DMS 273 treated with DMSO at 0.1 percent for 48 hours (cell line): ENCODE measurements at regions not wholly inside any gene's neighbourhood (a gene's known extent, or its start where the extent isn't known, plus 50 kb on each side); places are given as distances from the start of the nearest gene placed in this dataset.

Source experiments
- DNase-seq: peaks from one replicate; lab custom pipeline; 2025; lab: John Stamatoyannopoulos, UW

DNA sequence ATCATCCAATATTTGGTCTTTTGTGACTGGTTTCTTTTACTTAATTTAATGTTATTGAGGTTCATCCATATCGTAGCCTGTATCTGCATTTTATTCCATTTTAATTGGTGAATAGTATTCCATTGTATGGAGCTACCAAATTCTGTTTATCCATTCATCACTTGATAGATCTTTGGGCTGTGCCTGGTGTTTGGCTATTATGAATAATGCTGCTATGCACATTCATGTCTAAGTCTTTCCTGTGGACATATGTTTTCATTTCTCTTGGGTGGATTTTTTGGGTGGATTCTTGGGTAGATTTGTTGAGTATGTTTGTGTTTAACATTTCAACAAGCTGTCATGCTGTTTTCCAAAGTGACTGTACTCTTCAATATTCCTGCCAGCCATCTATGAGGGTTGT is 52.5 kb upstream of the NEDD4L start:
- DNase-seq: no peak

DNA sequence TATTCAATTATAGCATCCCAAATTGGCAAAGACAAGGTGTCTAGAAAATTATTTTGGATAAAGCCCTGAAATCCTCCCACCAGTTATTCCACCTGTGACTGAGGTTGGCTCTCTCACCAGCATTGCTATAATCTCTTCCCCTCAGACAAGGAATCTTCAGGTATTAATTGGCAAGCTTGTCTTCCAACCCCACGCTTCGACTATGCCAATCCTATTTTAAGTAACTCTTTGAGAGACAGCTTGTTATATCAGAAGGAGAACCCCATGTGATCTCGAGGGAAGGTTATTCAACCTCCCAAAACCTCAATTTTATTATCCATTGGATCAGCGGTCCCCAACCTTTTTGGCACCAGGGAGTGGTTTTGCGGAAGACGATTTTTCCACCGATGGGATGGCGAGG is 54.5 kb upstream of the NEDD4L start:
- no peak for DNase-seq

DNA sequence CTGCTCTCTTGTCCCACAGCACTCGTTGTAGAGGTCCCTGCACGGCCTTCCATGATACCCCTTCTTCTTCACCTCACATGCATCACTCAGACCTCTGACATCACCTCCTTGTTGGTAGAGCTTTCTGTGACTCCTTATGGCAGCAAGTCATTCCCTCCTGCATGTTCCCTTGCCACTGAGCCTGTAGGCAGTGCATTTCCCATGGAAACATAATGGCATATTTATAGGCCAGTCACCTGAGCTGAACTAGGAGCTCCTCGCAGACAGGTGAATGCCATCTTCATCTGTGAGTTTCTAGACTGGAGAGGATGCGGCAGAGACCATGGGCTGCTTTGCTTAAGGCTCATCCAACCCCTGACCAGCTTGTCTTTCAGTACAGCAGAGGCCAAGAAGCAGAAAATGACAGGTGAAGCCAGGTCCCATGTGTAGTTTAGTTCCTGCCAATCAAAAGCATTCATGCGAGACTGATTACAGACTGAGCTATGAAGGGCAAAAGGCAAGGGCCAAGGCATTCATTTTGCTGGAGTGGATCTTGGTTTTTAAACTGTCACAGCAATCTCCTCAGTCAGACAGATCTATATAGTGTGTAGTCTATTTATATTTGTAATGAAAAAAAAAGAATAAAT is 59.4 kb upstream of the NEDD4L start:
- DNase-seq: no peak

DNA sequence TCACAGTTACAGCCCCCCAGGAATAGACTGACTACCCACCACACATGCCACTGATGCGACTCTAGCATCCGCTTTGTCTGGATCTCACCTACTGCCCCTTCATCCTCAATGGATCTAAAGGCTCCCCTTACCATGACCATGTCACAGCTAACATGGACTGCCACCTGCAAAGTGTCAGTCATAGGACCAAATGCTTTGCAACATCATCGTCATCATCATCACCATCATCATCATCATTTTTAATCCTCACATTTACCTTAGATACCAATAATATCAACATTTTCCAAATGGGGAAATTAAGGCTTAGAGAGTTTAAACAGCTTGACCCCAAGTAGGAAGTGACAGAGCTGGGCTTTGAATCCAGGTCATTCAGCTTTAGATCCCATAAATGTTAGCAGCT is 60.1 kb upstream of the NEDD4L start:
- no peak for DNase-seq

DNA sequence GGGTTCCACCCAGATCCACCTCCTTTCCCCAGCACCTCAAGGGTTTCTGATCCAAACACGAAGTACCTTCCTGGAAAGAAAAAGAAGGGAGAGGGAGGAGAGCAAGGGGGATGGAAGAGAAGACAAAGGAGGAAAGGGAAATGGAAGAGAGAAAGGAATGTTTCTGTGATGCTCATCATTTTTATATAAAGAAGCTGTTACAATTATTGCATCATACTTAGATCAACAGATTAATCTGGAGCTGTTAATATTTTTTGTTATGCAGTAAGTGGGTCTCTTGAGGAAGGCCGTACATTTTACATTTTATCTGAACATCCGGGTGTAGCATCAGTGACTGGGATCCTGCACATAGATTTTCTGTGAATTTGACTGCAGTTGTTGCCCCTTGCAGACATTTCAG is 60.6 kb upstream of the NEDD4L start:
- DNase-seq: no peak

DNA sequence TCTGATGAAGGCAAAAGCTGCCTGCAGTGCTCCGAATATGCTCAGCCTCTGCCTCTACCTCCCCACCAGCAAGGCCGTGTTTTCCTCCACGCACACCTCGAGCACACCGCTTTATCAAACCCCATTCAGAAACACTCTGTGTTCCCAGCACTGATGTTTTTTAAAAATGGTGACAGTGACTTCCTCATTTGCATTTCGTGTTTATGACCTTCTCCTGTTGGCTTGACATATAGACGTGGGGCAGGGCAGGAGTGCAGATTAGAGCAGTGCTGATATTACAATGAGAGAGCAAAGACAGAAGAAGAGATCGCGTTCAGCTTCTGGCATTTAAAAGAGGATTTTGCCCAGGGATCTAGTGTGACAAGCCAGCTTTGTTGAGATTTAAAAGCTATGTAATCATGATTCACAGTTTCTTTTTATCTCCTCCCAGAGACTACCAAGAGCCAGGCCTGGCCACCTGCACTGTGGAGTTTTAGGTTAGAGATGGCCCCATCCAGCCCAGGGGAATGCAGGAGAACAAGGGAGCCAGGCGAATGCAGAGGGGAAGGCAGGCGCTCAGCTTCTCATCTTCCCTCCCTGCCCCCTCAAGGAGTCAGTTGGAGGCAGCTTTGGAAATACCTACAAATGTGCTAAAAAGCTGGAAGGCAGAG is 61.5 kb upstream of the NEDD4L start:
- DNase-seq: no peak

DNA sequence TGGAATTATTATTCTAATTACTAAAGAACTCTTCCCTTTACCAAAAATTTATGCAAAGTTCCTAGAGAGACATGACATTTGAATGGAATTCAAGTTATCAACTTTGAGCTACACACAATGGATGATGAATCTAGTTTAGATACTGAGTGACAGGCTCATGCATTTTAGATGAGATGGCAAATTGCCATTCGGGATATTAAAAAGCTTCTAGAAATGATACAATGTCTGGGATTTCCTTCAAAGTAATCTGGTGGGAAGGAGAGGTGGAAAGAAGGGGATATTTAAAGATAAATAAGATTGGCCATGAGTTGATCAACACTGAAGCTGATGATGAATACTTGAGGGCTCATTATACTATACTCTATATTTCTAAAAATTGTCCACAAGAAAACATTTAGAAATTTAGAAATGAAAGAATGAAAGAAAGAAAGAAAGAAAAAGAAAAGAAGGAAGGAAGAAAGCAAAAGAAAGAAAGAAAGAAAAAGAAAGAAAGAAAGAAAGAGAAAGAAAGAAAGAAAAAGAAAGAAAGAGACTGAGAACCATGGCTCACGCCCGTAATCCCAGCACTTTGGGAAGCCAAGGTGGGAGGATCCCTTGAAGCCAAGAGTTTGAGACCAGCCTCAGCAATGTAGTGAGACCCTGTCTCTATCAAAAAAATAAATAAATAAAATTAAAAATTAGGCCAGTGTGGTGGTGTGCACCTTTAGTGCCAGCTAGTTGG is 62.6 kb upstream of the NEDD4L start:
- no peak for DNase-seq

DNA sequence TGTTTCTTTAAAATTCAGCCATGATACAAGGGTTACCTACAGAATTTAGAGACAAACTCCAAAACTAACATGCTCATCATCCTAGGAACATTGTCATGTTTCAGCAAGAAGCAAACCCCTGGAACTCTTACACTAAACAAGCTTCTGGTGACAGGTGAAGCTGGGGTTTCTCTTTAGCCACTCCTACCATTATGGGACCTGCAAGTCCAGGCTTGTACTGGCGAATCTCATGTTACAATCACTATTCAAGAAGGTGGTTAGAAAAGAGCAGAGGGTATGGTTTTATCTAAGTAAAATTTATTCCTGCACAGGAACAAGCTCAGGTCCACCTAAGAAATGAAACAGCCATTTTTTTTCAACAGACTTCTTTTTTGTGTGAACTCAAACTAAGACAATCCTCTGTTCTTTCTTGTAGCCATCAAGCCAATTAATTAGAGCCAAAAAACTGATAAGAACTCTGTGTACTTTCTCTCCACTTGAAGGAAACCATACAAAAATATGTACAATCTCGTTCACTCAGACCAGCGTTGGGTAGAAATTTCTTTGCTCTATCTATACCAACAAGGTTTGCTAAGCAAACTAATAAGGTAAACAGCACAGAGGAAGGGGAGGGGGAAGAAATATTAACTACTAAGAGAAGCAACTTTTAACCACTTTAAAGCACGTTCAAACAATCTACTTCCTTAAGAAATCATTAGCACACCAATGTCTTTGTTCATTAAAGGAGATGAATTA is 63.3 kb upstream of the NEDD4L start:
- DNase-seq: no peak

DNA sequence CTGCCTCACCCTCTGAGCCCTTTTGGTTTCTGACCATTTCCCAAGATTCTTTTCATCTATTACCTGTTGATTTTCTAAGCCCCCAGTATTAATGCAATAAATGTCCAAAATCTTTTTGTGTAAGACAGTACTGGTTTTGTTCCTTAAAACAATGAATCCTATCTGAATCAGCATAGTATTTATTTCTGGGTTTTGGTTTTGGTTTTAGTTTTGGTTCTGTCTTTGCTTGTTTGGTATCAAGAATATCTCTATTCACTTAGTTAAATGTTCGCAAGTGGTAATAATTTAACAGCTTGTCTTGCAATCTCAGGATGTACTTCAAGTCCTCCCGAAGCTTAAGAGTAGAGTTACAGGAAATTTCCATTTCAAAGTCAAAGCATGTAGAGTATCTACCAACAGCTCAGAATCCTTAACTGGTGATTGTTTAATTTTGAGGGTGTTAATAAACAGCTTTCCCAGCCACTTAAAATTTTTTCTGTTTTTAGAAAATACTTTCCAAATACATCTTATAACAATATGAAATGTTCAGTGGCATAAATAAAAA is 67.7 kb upstream of the NEDD4L start:
- DNase-seq: no peak

DNA sequence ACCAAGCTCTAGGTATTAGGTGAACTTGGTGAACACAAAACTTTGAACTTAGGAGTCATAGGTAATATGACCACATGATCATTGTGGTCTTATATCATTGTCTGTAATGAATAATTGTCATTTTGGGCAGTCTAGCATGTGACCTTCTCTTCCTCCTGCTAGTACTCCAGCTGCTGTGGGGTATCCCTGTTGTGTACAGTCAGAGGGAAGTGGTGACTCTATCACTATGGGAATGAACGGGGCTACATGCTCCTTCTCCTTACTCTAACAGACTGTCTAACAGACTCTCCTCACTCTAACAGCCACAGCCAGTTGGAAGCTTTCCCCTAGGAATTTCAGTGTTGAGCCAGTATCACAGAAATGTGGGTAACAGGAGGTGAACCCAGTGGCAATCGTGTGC is 68.2 kb upstream of the NEDD4L start:
- DNase-seq: no peak

DNA sequence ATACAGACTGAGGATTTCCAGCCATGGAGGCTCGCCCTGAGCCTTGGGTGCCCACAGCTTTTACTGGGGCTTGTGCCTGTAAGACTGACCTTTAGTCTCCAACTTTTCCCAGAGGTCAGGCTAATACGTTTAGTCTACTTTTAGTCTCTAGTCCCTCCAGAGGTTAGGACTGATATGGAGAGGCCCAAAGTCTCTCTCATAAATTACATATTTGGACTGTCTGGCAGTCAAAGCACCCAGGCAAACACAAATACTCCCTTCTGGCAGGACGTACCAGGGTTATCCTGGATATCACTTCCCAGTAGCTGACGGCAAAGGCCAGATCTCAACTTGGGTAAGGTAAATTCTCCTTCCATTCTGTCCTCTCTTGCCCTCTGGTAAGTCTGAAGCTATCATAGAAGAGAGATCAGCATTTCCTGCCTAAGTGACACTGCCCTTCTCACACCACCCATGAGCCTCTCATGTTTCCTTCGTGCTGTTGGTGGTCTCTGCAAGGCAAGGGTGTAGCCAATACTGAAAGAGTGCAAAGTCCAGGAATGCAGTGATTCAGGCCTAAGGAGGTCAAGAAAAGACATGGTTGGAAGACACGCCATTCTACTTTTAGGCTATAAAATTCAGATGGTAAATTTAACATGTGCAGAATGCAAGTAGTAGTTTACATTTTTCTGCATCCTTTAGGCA is 69.3 kb upstream of the NEDD4L start:
- DNase-seq: no peak

DNA sequence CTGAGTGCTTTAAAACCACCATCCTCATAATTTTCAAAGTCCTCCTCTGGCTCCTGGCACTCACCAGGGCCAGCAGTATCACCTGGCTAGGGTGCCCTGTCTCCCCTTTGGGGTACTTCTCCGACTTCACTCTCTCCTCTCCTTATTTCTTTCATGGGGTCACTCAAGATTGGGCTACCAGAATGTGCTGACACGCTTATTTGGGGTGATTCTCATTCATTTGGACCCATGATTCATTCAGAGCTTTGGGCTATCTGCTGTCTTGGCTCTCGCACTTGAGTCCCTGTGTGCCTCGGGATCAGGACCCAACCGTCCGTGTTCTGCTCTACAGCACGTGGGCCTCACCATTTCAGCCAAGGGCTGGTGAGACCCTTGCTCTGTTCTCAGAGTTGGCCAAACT is 70.1 kb upstream of the NEDD4L start:
- DNase-seq: no peak

DNA sequence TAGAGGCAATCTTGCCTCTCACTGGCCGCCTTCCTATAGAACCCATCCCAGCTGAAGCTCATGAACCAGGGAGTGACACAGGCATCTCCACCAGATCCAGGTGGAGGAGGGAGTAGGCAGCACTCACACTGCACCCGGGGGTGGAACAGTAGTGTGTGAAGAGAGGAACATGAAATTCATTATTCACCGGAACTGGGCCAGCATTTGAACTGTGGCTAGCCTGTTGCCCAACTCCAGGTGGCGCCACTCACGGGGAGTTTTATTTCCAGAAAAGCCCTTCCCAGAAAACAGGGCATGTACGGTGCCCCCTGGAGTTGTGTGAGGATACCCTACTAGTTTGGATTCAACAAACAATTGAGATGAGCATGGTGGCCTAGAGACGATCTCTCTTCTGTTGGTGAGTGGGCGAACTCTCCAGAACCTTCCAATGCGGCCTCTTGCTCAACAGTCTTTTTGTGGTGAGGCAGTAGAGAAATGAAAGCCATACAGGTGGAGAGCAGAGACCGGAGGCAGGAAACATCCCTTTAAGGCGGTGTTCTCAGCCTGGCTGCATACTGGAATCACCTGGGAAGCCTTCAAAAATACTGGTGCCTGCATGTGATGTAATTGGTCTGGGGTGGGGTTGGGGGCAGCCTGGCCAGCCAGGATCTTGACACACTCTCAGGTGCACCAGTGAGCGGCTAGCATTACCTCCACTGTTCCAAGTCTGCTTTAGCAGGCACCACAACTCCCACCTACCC is 73.5 kb upstream of the NEDD4L start:
- no peak for DNase-seq

DNA sequence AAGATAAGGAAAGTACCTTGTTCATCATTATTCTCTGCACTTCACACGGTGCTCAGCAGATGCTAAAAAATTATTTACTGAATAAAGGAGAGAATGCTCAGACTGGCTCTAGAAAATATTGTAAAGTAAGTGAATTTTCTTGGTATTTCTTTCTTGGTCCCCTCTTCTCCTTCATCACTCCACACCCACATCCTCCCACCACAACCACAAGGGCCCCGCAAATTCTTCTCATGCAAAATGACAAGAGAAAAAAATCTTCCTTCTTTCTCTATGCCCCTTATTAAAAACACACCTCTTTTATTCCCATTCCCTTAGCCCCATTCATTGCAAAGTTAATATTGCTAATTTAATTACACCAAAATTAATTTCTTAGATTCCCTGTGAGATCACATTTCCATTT is 74.2 kb upstream of the NEDD4L start:
- DNase-seq: no peak

DNA sequence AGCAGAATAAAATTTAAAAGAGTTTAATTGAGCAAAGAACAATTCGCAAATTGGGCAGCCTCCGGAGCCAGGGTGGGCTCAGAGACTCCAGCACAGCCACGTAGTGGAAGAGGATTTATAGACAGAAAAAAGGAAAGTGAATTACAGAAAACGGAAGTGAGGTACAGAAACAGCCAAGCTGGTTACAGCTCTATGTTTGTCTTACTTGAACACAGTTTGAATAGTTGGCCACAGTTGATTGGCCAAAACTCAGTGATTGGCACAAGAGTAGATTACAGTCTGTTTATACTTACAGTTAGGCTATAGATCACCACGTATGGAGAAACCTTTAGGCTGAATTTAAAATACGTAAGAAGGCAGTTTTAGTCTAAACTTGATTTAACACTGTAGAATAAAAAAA is 78.8 kb upstream of the NEDD4L start:
- no peak for DNase-seq

DNA sequence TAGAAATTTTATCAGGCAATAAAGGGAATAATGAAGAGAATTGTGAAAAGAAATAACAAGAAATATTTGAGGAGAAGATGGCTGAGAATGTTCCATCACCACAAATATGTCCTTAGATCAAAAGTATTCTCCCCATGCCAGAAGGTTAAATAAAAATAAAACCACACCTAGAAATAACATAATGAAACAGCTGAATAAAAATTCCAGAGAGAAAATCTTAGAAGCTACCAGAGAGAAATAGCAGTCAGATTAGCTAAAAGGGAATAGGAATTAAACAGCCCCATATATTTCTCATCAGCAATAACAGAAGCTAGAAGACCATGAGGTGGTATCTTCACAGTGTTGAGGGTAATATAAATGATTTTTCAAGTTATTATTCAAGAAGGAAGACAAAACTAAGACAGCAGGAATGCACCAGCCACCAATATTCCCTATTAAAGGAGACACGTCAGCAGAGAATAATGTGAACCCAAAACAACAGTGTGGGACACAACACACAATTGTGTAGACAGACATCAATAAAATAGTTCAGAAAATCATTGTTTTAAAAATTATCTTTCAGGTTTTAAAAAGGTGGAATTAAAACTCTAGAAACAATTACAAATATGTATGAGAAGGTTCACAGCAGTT is 82.0 kb upstream of the NEDD4L start:
- no peak for DNase-seq

DNA sequence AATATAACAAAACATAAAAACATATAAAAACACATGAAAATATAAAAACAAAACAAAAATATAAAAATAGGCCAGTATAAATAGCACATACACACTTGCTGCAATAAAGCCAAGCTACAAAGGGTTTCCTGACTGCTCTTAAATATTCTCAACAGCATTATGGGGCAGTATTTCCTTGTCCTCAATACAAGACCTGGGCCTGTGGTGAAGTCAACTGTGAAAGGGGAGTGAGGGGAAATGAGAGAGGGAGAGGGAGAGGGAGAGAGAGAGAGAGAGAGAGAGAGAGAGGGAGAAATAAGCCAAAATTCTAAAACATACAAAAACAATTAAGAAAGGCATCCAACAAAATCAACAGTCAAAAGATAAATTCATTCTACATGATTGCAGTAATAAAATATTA is 82.6 kb upstream of the NEDD4L start:
- DNase-seq: no peak

DNA sequence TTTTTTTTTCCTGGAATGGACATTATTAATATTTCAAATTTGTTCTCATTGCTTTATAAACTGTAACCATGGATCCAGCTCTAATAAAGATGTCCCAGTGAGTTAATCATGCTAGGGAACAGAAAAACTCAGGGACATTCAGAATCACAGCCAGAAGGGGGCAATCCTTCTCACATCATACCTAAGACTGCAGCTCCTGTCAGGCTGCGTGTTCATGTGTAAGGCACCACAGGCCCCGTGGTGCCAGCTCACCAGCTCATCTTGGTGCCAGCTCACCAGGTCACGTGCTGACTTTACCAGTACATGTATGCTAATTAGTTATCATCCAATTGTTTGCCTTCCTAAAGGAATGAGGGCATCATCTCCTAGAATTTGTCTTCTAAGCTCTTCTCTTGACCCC is 84.7 kb upstream of the NEDD4L start:
- DNase-seq: no peak

DNA sequence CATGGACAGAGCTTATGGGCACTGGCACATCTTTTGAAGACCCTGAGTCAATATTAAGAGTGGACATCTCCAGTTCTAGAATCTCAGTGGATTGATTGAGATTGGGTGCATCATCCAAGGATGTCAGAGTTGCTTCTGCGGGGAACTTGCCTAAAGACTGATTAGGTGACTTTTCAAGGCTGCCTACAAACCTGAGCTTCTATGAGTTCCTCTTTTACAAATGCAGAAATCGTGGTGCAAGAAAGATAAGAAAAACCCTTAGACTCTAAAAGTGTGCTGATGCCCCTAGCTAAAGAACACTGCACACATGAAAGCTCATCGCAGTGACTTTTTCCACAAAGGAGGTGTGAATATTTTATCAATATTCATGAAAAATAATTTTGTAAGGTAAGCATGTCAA is 86.8 kb upstream of the NEDD4L start:
- DNase-seq: no peak

DNA sequence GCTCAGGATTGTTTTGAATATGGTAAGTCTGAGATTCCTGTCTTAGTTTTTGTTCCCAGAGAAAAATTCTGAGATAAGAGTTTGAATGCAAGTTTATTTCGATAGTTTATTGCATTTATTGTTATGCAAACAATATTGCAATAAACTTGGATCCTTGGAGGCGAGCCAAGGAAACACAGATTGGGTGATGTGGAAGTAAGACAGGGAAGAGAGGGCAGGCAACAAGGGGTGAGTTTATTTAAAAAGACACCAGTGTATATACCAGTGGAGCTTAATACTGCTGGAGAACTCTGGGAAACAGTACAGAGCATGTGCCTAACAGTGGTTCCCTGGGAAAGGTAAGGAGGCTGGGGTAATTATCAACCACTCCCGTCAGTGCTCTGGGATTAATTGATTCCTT is 87.5 kb upstream of the NEDD4L start:
- no peak for DNase-seq

DNA sequence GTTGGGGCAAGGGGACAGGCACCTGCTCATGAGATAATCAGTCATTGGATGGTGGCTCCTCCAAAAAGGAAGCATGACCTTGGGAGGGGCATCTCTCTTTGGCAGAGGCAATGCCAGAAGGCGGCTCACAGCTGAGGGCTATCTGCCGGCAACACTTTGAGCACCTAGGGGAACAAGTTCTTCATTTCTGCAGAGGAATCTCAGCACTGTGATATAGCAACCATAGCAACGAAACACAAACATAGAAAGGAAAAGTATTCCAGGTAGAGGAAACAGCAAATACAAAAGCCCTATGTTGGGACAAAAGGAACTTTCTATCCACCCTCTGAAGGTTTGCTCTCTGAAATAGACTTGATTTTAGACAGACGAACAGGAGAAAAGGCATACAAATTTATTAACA is 89.1 kb upstream of the NEDD4L start:
- DNase-seq: no peak
